GM19438 (cell line): ENCODE measurements at regions not wholly inside any gene's neighbourhood (a gene's known extent, or its start where the extent isn't known, plus 50 kb on each side); places are given as distances from the start of the nearest gene placed in this dataset.

Experiments used
- ATAC-seq: cut with Tn5 transposase; IDR thresholded peaks from one replicate; pipeline ENCODE4 v1.9.1; 2021; ENCODE audit warnings: low read depth; ENCODE audit not compliant: unreplicated experiment

- ATAC-seq: no peak
Measured at GRCh38 chr2:103809415-103809814, 1044.5 kb upstream of the POU3F3 start.

GRCh38 chr2:103809941-103810441 lies 1043.9 kb upstream of the POU3F3 start:
- ATAC-seq: no peak

GRCh38 chr2:103810875-103811274 lies 1043.0 kb upstream of the POU3F3 start:
- no peak for ATAC-seq

GRCh38 chr2:103814016-103814415 lies 1039.9 kb upstream of the POU3F3 start:
- ATAC-seq: no peak

- no peak for ATAC-seq
Measured at GRCh38 chr2:103815731-103816130, 1038.2 kb upstream of the POU3F3 start.

- no peak for ATAC-seq
Measured at GRCh38 chr2:103817746-103818145, 1036.2 kb upstream of the POU3F3 start.

- ATAC-seq: no peak
Measured at GRCh38 chr2:103818176-103818575, 1035.7 kb upstream of the POU3F3 start.

GRCh38 chr2:103819599-103819998 lies 1034.3 kb upstream of the POU3F3 start:
- no peak for ATAC-seq

- no peak for ATAC-seq
Measured at GRCh38 chr2:103823847-103824246, 1030.1 kb upstream of the POU3F3 start.

- no peak for ATAC-seq
Measured at GRCh38 chr2:103847276-103847675, 1006.6 kb upstream of the POU3F3 start.

GRCh38 chr2:103859238-103859637 lies 994.7 kb upstream of the POU3F3 start:
- no peak for ATAC-seq

- ATAC-seq: no peak
Measured at GRCh38 chr2:103860016-103860415, 993.9 kb upstream of the POU3F3 start.

GRCh38 chr2:103868396-103868795 lies 985.5 kb upstream of the POU3F3 start:
- no peak for ATAC-seq

GRCh38 chr2:103873716-103874351 lies 980.1 kb upstream of the POU3F3 start:
- ATAC-seq: no peak

- ATAC-seq: no peak
Measured at GRCh38 chr2:103875131-103875530, 978.8 kb upstream of the POU3F3 start.

GRCh38 chr2:103875531-103875930 lies 978.4 kb upstream of the POU3F3 start:
- no peak for ATAC-seq

- ATAC-seq: no peak
Measured at GRCh38 chr2:103876611-103877010, 977.3 kb upstream of the POU3F3 start.

GRCh38 chr2:103879101-103879500 lies 974.8 kb upstream of the POU3F3 start:
- no peak for ATAC-seq

- ATAC-seq: no peak
Measured at GRCh38 chr2:103880081-103880834, 973.7 kb upstream of the POU3F3 start.

- no peak for ATAC-seq
Measured at GRCh38 chr2:103887625-103888024, 966.3 kb upstream of the POU3F3 start.

GRCh38 chr2:103896182-103896581 lies 957.7 kb upstream of the POU3F3 start:
- ATAC-seq: no peak

- ATAC-seq: no peak
Measured at GRCh38 chr2:103898561-103898960, 955.4 kb upstream of the POU3F3 start.
